Middle frontal gyrus (tissue), 1 donor: ENCODE measurements at regions not wholly inside any gene's neighbourhood (a gene's known extent, or its start where the extent isn't known, plus 50 kb on each side); places are given as distances from the start of the nearest gene placed in this dataset.

Source experiments
- DNase-seq: peaks from one replicate; pipeline ENCODE4 v3.0.0-alpha.2; 2015; ENCODE audit warnings: low spot score; ENCODE audit errors: extremely low spot score

DNA sequence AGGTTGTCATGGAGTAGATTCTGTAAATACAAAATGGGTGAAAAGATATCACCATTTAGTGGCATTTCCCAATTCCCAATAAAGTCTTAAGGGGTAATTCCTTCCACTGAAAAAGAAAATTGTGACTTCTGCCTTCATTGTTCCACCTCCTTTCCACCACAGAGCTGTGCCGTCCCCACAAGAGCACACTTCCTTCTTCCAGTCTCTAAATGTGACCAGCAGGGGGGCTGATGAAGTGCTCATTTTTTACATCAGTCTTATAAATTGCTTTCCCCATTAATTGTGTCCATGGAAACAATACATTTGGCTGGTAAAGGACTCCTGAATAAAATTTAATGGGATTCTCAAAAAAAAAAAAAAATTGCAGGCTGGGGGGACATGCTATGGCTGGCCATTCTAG, 260.8 kb upstream of the PSMD7 start:
- DNase-seq: no peak

- no peak for DNase-seq
These were observed 261.8 kb upstream of the PSMD7 start for GRCh38 chr16:74034862-74035261.

- DNase-seq: no peak
These were observed 262.4 kb upstream of the PSMD7 start for GRCh38 chr16:74034200-74034599.

DNA sequence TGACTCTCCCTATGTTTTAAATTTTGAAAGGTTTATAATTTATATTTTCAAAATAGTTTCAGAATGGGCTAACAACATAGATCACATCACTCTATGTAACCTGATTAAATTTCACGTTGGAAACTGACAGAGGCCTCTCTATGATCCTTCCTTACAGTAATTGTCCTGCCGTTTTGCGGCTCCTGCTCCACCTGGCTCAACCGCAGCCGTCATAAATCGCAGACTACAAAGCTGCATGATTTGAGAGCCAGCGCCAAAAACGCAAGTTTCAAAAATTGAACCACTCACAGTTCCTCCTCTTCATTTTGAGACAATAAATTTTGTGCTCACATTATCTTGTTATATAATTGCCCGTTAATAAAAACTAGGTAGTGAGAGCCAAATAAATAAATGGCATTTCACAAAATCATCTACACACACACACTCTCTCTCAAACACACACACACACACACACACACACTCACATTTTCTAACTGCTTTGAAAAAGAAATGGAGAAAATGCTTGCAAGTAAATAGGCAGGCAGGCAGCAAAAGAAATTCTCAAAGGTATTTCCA, 263.1 kb upstream of the PSMD7 start:
- no peak for DNase-seq

- DNase-seq: no peak
These were observed 265.1 kb upstream of the PSMD7 start for GRCh38 chr16:74031551-74031950.

GRCh38 chr16:74030000-74030706, 266.5 kb upstream of the PSMD7 start:
- DNase-seq: no peak

DNA sequence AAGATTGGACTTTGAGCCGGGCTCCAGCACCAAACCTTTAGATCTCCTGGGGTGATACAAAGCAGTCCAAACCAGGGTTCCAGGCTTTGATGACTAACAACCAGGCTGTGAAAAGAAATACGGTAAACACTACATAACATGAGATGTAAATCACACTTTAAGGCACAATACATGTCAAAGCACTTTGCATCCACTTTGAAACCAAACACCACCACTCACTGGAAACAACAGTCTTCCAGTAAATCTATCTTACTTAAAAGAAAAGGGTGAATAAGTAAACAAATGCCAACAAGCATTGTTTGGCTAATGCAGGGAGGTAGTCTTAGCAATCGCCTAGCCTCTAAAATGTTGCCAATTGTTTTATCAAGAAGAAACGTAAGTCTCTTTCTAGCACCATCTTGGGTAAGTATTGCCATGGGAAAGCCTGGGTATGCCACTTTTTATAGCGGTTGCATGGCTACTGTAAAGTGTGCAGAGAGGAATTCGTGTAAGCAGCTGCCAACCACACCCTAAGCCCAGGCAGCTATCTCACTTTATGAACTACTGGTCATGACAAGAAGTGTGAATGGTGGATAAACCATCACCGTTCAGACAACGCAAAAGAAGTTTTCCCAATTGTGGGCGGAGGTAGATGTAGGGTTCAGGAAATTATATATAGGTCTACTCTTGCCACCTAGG, 267.4 kb upstream of the PSMD7 start:
- no peak for DNase-seq

- no peak for DNase-seq
These were observed 270.0 kb upstream of the PSMD7 start for GRCh38 chr16:74026373-74027281.

DNA sequence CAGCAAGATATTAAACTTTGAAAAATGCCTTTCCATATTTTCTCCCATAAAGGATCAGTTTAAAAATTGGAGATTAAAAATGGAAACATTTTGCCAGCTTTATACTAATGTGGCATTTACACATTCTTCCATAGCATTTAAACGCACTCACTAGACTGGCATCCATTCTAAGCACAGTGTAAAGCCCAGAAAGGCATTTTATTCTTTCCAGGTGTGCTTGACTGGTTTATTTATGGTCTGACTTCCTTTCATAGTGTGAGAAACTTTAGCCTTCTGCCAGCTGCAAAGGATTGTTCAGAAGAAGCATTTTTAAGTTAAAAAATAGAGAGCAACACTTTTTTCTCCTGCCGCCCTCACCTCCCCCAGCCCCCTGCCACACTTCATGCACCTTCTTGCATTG, 271.7 kb upstream of the PSMD7 start:
- DNase-seq: no peak

GRCh38 chr16:74020095-74020670, 276.4 kb upstream of the PSMD7 start:
- DNase-seq: no peak

GRCh38 chr16:74019612-74020011, 277.0 kb upstream of the PSMD7 start:
- no peak for DNase-seq

DNA sequence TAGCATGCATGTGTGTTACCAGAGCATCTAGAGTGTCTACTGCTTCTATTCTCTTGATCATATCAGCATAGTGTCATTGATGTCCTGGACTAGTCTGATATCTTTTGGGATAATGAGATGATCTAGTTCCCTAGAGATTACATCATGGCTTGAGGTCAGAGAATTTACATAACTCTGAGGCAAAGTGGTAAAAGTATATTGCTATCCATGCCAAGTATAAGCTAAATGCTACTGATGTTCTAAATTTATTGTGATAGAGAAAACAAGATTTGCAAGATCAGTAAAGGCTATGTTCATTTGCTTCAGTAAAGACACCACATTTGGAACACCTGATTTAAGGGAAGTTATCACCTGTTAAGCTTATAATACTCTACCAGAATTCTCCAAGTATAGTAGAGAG, 280.7 kb upstream of the PSMD7 start:
- DNase-seq: no peak

GRCh38 chr16:73998707-73999106, 297.9 kb upstream of the PSMD7 start:
- no peak for DNase-seq

DNA sequence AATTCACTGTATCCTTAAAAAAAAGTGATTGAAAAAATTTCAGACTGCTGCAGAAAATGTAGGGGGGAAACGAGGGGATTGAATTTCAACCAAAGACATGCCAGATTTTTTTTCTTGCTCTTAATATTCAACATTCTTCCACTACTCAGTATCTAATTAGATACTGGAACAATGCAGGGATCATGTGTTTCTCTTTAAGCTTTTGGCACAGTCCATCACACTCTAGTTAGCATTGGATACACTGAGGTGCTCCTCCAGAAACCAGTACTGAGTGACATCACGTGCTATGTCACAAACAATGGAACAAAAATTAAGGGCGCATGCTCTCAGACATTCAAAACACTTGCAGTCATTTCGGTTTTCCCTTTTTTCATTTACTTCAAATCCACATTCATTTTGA, 298.6 kb upstream of the PSMD7 start:
- DNase-seq: no peak

DNA sequence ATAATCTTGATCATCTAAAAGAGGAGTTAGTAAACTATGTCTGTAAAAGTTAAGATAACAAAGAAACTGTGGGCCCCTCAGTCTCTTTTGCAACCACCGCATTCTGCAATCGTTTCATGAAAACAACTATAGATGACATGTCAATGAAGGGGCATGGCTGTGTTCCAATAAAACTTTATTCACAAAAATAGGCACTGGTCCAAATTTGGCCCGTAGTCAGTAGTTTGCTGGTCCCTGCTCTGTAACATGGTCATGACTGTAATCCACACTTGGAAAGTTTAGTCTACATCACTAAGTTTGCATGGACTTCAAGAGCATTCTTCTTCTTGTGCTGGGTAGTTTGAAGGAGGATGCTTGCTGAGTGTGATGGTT, 299.3 kb upstream of the PSMD7 start:
- no peak for DNase-seq

- DNase-seq: no peak
These were observed 299.8 kb upstream of the PSMD7 start for GRCh38 chr16:73996624-73997339.

DNA sequence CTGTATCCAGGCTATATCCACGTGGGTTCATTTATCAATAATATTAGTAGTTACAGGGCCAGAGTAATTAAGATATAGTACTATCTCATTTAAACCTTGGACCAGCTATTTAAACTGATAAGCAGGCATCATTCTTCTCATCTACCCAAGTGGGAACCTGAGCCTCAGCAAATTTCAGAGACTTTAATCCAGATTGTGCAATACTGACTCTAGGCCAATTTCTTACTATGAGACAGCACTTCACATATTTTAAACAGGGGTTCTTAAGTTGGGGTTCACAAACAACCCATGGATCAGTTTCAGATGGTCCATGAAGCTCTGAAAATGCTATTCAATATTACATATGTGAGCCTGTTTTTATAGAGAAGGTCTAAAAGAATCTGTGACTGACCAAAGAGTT, 302.7 kb upstream of the PSMD7 start:
- DNase-seq: no peak

DNA sequence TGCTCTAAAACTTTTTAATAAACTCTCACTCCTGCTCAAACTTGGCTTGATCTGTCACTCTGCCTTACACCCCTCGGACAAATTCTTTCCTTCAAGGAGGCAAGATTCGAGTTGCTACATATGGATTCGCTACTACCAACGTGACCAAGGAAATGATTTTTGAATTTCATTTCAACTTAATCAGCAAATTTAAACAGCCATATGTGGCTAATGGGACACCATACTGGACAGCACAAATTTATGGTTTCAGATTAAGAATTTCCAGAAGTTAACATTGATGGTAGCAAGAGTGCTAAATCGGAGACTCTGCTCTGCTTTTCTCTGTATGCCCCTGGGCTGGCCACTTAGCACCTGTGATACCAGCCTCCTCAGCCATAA, 318.2 kb upstream of the PSMD7 start:
- DNase-seq: no peak

DNA sequence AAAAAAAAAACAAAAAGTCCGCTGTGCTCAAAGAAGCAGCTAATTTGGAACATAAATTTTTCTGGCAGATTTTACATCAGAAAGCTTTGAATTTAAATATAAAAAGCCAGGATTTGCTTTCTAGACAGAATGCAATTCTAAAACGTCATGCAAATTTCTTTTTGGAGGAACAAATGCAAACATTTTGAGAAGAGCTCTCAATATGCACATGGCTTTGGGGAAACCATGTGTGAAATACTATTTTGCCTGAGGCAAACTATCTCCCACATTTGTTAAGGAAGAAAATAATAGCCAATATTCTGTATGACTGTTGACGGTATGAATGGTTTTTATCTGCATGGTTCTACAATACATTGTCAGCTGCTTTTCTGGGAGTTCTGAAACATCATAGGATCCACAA, 320.0 kb upstream of the PSMD7 start:
- no peak for DNase-seq

- DNase-seq: no peak
These were observed 323.4 kb upstream of the PSMD7 start for GRCh38 chr16:73973174-73973573.

DNA sequence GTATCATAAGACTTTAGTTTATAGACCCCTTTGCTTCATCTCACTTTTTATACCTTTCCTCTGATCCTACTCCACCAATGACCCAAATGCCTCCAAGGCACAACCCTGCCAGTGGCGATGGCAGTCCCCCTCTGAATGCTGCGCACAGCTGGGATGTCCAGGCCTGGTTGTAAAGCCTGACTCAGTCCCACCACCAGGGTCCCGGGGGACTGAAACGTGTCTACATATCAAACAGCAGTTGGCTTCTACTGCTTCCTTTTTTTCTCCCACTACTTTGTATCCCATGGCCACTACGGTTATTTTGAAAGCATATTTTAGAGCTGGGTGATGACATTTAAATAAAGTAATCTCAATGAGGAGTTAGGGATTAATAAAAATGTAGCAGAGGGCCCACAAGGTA, 329.8 kb upstream of the PSMD7 start:
- no peak for DNase-seq
